Panc1 (cell line): ENCODE measurements at regions not wholly inside any gene's neighbourhood (a gene's known extent, or its start where the extent isn't known, plus 50 kb on each side); places are given as distances from the start of the nearest gene placed in this dataset.

Experiments used
- ATAC-seq: fragments of 200-7000 bp; cut with Tn5 transposase; 2 replicates; pipeline ENCODE4 v1.9.1; 2020; ENCODE audit warnings: mild to moderate bottlenecking, moderate library complexity
- BruUV-seq: library from RNA; stranded (reverse); fragments of 400-500 nt; replicated peaks from 2 replicates; lab custom pipeline; 2021; lab: Mats Ljungman, UMichigan
- CTCF ChIA-PET: fragments of 300-600 bp; sonication (Branson Sonifier 250); formaldehyde crosslinking; loops from one replicate; lab custom pipeline; 2022; ENCODE audit warnings: antibody characterized with exemption; lab: Charles Lee
- POLR2A ChIA-PET: fragments of 300-600 bp; sonication (Branson Sonifier 250); formaldehyde crosslinking; loops from one replicate; lab custom pipeline; 2022; ENCODE audit warnings: antibody characterized with exemption; lab: Charles Lee
- DNase-seq: peaks from one replicate; pipeline ENCODE4 v3.0.0-alpha.2; 2010; ENCODE audit warnings: low read depth, low spot score
- H3K27ac ChIP-seq: 2 replicates; pipeline ENCODE4 v1.5.1; 2011; ENCODE audit warnings: mild to moderate bottlenecking, low read length, inconsistent platforms
- H3K27me3 ChIP-seq: fragments of 200-500 bp; sonication (Bioruptor generic); 2 replicates; pipeline ENCODE4 v1.6.0; 2014; ENCODE audit warnings: low read length, inconsistent platforms; ENCODE audit not compliant: control insufficient read depth, insufficient read depth
- H3K36me3 ChIP-seq: fragments of 200-500 bp; sonication (Bioruptor generic); 2 replicates; pipeline ENCODE4 v1.5.1; 2014; ENCODE audit warnings: inconsistent platforms, mild to moderate bottlenecking, low read length, moderate library complexity; ENCODE audit not compliant: control insufficient read depth, insufficient read depth
- H3K4me1 ChIP-seq: 2 replicates; pipeline ENCODE4 v1.5.1; 2011; ENCODE audit warnings: inconsistent platforms, mild to moderate bottlenecking, low read length, moderate library complexity; ENCODE audit not compliant: control insufficient read depth, insufficient read depth
- H3K4me3 ChIP-seq, 2 experiments: 2 replicates each; pipeline ENCODE4 v1.5.1; 2011 to 2012; ENCODE audit warnings: low read depth in 2 of 2, low read length in 2 of 2, mild to moderate bottlenecking in 2 of 2, inconsistent platforms in 1 of 2, moderate library complexity in 1 of 2
- H3K9me3 ChIP-seq: fragments of 200-500 bp; sonication (Bioruptor generic); 2 replicates; pipeline ENCODE4 v1.5.1; 2014; ENCODE audit warnings: low read depth, mild to moderate bottlenecking, inconsistent platforms, low read length, moderate library complexity; ENCODE audit not compliant: control insufficient read depth, insufficient read depth
- POLR2AphosphoS5 ChIP-seq: IDR thresholded peaks from 2 replicates; pipeline ENCODE4 v1.6.1; 2012; ENCODE audit warnings: mild to moderate bottlenecking, low read depth, low read length, moderate library complexity
- SIN3A ChIP-seq: IDR thresholded peaks from 2 replicates; pipeline ENCODE4 v1.6.1; 2012; ENCODE audit warnings: low read depth, mild to moderate bottlenecking, low read length, moderate library complexity, borderline replicate concordance; ENCODE audit not compliant: insufficient read depth
- TCF7L2 ChIP-seq: IDR thresholded peaks from 2 replicates; pipeline ENCODE4 v1.6.1; 2011; ENCODE audit warnings: mild to moderate bottlenecking, low read depth, low read length, inconsistent platforms
- in situ Hi-C: cut with HindIII; loops from 2 replicates; pipeline ENCODE4 v1.10.0; 2016; ENCODE audit warnings: low sequenced_read_pairs, low pct_unique_long_range_greater_than_20kb
- intact Hi-C: fragments of 100-400 bp; cut with micrococcal nuclease; formaldehyde crosslinking; loops from one replicate; pipeline ENCODE4 v1.10.0; 2022; ENCODE audit not compliant: unreplicated experiment
- TF ChIP-seq, protein P1 (sequence below), 2 experiments: IDR thresholded peaks; 2 replicates each; pipeline ENCODE4 v1.6.1; 2011 to 2012; ENCODE audit warnings: low read depth in 2 of 2, control low read depth in 1 of 2, low read length in 1 of 2, mild to moderate bottlenecking in 1 of 2, moderate library complexity in 1 of 2; ENCODE audit not compliant: insufficient read depth in 1 of 2
- TF ChIP-seq, protein P2 (sequence below): fragments of 450-650 bp; IDR thresholded peaks from 2 replicates; pipeline ENCODE4 v1.5.1; 2017; ENCODE audit warnings: mild to moderate bottlenecking

DNA sequence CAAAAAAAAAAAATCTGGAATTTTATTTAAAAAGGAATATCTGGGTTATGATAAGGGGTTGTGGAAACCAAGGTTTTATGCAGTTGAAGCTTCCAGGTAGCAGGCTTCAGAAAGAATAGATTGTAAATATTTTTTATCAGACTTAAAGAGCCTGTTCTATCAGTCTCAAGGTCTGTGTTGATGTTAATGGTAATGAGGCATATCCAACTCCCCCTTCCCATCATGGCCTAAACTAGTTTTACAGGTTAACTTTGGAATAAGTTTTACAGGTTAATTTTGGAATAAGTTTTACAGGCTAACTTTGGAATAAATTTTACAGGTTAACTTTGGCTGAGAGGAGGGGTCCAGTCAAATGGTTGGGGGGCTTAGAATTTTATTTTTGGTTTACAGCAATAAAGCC lies 92.4 kb downstream of the CD24 start:
- POLR2A ChIA-PET: no interaction called here
- in situ Hi-C loops: no loop called here
- CTCF ChIA-PET: no interaction called here
- no peak for DNase-seq
- H3K36me3 ChIP-seq: no peaks in the 10 kb centered on the region
- ATAC-seq: no peak
- TF ChIP-seq, protein P1, sequence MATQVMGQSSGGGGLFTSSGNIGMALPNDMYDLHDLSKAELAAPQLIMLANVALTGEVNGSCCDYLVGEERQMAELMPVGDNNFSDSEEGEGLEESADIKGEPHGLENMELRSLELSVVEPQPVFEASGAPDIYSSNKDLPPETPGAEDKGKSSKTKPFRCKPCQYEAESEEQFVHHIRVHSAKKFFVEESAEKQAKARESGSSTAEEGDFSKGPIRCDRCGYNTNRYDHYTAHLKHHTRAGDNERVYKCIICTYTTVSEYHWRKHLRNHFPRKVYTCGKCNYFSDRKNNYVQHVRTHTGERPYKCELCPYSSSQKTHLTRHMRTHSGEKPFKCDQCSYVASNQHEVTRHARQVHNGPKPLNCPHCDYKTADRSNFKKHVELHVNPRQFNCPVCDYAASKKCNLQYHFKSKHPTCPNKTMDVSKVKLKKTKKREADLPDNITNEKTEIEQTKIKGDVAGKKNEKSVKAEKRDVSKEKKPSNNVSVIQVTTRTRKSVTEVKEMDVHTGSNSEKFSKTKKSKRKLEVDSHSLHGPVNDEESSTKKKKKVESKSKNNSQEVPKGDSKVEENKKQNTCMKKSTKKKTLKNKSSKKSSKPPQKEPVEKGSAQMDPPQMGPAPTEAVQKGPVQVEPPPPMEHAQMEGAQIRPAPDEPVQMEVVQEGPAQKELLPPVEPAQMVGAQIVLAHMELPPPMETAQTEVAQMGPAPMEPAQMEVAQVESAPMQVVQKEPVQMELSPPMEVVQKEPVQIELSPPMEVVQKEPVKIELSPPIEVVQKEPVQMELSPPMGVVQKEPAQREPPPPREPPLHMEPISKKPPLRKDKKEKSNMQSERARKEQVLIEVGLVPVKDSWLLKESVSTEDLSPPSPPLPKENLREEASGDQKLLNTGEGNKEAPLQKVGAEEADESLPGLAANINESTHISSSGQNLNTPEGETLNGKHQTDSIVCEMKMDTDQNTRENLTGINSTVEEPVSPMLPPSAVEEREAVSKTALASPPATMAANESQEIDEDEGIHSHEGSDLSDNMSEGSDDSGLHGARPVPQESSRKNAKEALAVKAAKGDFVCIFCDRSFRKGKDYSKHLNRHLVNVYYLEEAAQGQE (IDR thresholded peaks at IDR 0.05; ENCODE audit: insufficient read depth in 1 of 2, low read depth in 2 of 2, low read length in 1 of 2): no peak
- no peak for TF ChIP-seq TCF7L2
- TF ChIP-seq POLR2AphosphoS5: no peak
- TF ChIP-seq, protein P2, sequence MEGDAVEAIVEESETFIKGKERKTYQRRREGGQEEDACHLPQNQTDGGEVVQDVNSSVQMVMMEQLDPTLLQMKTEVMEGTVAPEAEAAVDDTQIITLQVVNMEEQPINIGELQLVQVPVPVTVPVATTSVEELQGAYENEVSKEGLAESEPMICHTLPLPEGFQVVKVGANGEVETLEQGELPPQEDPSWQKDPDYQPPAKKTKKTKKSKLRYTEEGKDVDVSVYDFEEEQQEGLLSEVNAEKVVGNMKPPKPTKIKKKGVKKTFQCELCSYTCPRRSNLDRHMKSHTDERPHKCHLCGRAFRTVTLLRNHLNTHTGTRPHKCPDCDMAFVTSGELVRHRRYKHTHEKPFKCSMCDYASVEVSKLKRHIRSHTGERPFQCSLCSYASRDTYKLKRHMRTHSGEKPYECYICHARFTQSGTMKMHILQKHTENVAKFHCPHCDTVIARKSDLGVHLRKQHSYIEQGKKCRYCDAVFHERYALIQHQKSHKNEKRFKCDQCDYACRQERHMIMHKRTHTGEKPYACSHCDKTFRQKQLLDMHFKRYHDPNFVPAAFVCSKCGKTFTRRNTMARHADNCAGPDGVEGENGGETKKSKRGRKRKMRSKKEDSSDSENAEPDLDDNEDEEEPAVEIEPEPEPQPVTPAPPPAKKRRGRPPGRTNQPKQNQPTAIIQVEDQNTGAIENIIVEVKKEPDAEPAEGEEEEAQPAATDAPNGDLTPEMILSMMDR: no peak
- TF ChIP-seq SIN3A: no peak
- BruUV-seq: no TSS peak
- no peaks in the 10 kb centered on the region for H3K27me3 ChIP-seq
- intact Hi-C loops: loop anchor here (10.0 kb wide), 1 partner anchor 93 kb away; the partner anchor contains the start of gene CD24
- H3K4me1 ChIP-seq: no peaks in the 10 kb centered on the region
- no peak overlapping the region for H3K4me3 ChIP-seq
- H3K9me3 ChIP-seq: no peaks in the 10 kb centered on the region
- H3K27ac ChIP-seq: no peak overlapping the region

DNA sequence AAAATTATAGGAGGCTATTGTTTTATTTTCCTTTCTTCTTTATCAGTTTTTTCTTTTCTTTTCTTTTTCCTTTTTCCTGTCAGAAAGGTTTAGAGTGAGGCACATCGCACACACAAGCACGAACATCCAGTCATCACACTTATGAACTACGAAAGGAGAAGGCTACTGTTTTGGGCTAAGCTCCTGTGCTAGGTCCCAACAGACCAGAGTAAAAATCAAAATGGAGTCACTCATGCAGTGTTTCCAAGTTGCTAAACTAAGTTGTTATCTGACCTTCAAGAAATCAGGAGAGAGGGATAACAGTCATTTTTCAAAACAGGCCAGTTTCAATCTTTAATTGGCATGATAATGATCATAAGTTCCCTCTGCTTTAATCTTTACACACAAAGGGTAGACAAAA lies 93.6 kb downstream of the CD24 start:
- DNase-seq (no peak), ATAC-seq (no peak)
- Histone ChIP-seq H3K27ac (no peak overlapping the region), H3K9me3 (no peaks in the 10 kb centered on the region), H3K27me3 (no peaks in the 10 kb centered on the region), H3K36me3 (no peaks in the 10 kb centered on the region), H3K4me3 (no peak overlapping the region), H3K4me1 (no peaks in the 10 kb centered on the region)
- TF ChIP-seq, protein P2: no peak
- TF ChIP-seq, protein P1 (IDR thresholded peaks at IDR 0.05; ENCODE audit: insufficient read depth in 1 of 2, low read depth in 2 of 2, low read length in 1 of 2): no peak
- TF ChIP-seq SIN3A: no peak
- no peak for TF ChIP-seq POLR2AphosphoS5
- TF ChIP-seq TCF7L2: no peak
- in situ Hi-C loops: no loop called here
- no TSS peak for BruUV-seq
- intact Hi-C loops: loop anchor here (10.0 kb wide), 1 partner anchor 94 kb away; the partner anchor contains the start of gene CD24
- ChIA-PET POLR2A (no interaction called here), CTCF (no interaction called here)
